GM12875 (cell line): ENCODE measurements at regions not wholly inside any gene's neighbourhood (a gene's known extent, or its start where the extent isn't known, plus 50 kb on each side); places are given as distances from the start of the nearest gene placed in this dataset.

Source experiments
- H3K4me3 ChIP-seq: one replicate; pipeline ENCODE4 v1.5.1; 2011; ENCODE audit warnings: low read depth, low read length, control low read depth
- CTCF ChIP-seq: IDR thresholded peaks from 2 replicates; pipeline ENCODE4 v1.5.1; 2011; ENCODE audit warnings: low read depth, mild to moderate bottlenecking, control low read depth, inconsistent platforms, low read length, moderate library complexity, borderline replicate concordance; ENCODE audit not compliant: insufficient read depth

GRCh38 chr20:10947726-10948125 lies 273.9 kb upstream of the JAG1 start:
- TF ChIP-seq CTCF = no peak
- H3K4me3 ChIP-seq = no peak overlapping the region

- no peak for TF ChIP-seq CTCF
- H3K4me3 ChIP-seq = no peak overlapping the region
These were observed 276.4 kb upstream of the JAG1 start for GRCh38 chr20:10949930-10950783.

GRCh38 chr20:10951216-10951615 lies 277.4 kb upstream of the JAG1 start:
- H3K4me3 ChIP-seq = no peak overlapping the region
- TF ChIP-seq CTCF = no peak

GRCh38 chr20:10951904-10952303 lies 278.1 kb upstream of the JAG1 start:
- no peak for TF ChIP-seq CTCF
- H3K4me3 ChIP-seq = no peak overlapping the region

GRCh38 chr20:10953437-10953836 lies 279.6 kb upstream of the JAG1 start:
- TF ChIP-seq CTCF = no peak
- no peak overlapping the region for H3K4me3 ChIP-seq

- TF ChIP-seq CTCF = no peak
- no peak overlapping the region for H3K4me3 ChIP-seq
These were observed 280.5 kb upstream of the JAG1 start for GRCh38 chr20:10954137-10954840.
